GM18519 (cell line): ENCODE measurements at regions not wholly inside any gene's neighbourhood (a gene's known extent, or its start where the extent isn't known, plus 50 kb on each side); places are given as distances from the start of the nearest gene placed in this dataset.

Experiments
- ATAC-seq: cut with Tn5 transposase; IDR thresholded peaks from one replicate; pipeline ENCODE4 v1.9.1; 2021; ENCODE audit warnings: mild to moderate bottlenecking, moderate library complexity; ENCODE audit not compliant: unreplicated experiment, low FRiP score

GRCh38 chr18:8942909-8943545 lies 159.5 kb upstream of the NDUFV2 start:
- ATAC-seq, result no peak

- ATAC-seq, result no peak
Measured at GRCh38 chr18:8943900-8944870, 158.3 kb upstream of the NDUFV2 start.

- no peak for ATAC-seq
Measured at GRCh38 chr18:8944871-8945245, 157.6 kb upstream of the NDUFV2 start.

GRCh38 chr18:8945514-8945913 lies 157.0 kb upstream of the NDUFV2 start:
- ATAC-seq, result no peak

GRCh38 chr18:8946066-8946838 lies 156.2 kb upstream of the NDUFV2 start:
- ATAC-seq, result no peak

- ATAC-seq, result no peak
Measured at GRCh38 chr18:8947566-8947965, 154.9 kb upstream of the NDUFV2 start.

- no peak for ATAC-seq
Measured at GRCh38 chr18:8948011-8948410, 154.5 kb upstream of the NDUFV2 start.

GRCh38 chr18:8948471-8949149 lies 153.9 kb upstream of the NDUFV2 start:
- ATAC-seq, result no peak

- ATAC-seq, result no peak
Measured at GRCh38 chr18:8949206-8949605, 153.3 kb upstream of the NDUFV2 start.

- ATAC-seq, result no peak
Measured at GRCh38 chr18:8951491-8951890, 151.0 kb upstream of the NDUFV2 start.

- ATAC-seq, result no peak
Measured at GRCh38 chr18:8952174-8952573, 150.3 kb upstream of the NDUFV2 start.

- ATAC-seq, result no peak
Measured at GRCh38 chr18:8952769-8953760, 149.4 kb upstream of the NDUFV2 start.

GRCh38 chr18:8957731-8958130 lies 144.8 kb upstream of the NDUFV2 start:
- no peak for ATAC-seq

- no peak for ATAC-seq
Measured at GRCh38 chr18:8958660-8959059, 143.8 kb upstream of the NDUFV2 start.

GRCh38 chr18:8959551-8960135 lies 142.9 kb upstream of the NDUFV2 start:
- ATAC-seq, result no peak

- ATAC-seq, result no peak
Measured at GRCh38 chr18:8960740-8961657, 141.5 kb upstream of the NDUFV2 start.

GRCh38 chr18:8962192-8962779 lies 140.2 kb upstream of the NDUFV2 start:
- no peak for ATAC-seq
